ENCODE measurements at regions not wholly inside any gene's neighbourhood (a gene's known extent, or its start where the extent isn't known, plus 50 kb on each side); places are given as distances from the start of the nearest gene placed in this dataset.

GRCh38 chr19:27635401-27635800 lies 1577.5 kb downstream of the UQCRFS1 start:
- DNase-seq (ENCODE audit: low spot score), result no peak

DNA sequence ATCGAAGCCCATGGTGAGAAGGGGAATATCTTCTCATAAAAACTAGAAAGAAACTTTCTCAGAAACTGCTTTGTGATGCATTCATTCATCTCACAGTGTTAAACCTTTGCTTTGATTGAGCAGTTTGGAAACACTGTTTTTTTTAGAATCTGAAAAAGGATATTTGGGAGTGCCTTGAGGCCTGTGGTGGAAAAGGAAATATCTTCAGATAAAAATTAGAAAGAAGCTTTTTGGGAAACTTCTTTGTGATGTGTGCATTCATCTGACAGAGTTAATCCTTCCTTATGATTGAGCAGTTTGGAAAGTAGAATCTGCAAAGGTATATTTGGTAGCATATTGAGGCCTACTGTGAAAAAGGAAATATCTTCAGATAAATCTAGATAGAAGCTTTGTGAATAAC lies 1594.9 kb downstream of the UQCRFS1 start:
- DNase-seq (ENCODE audit: low spot score), result no peak

DNA sequence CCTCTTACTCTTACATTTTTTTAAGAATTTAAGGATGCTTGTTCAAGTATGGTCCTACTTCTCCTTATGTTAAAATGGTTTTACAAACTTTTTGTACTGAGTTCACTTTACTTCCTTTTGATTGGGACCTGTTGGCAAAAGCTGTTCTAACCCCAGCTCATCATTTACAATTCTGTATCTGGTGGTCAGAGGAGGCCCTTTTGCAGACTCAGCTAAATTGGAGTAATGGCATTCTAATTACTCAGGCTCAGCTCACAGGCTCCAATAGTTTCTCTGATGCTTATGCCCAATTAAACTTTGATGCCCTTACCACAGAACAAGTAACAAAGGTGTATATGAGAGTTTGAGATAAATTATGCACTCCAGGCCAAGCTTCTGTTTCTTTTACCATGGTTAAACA lies 1632.0 kb downstream of the UQCRFS1 start:
- no peak for DNase-seq (ENCODE audit: low spot score)
